ENCODE measurements at regions not wholly inside any gene's neighbourhood (a gene's known extent, or its start where the extent isn't known, plus 50 kb on each side); places are given as distances from the start of the nearest gene placed in this dataset.

GRCh38 chr20:39990692-39991091 lies 698.3 kb downstream of the MAFB start:
- no peaks in the 10 kb centered on the region for H3K36me3 ChIP-seq
- TF ChIP-seq CTCF (IDR thresholded peaks at IDR 0.05) = no peak
- no peaks in the 10 kb centered on the region for H3K4me1 ChIP-seq (ENCODE audit: control insufficient read depth in 1 of 2, insufficient read depth in 1 of 2, low read depth in 1 of 2, low read length in 1 of 2)
- no peaks in the 10 kb centered on the region for H3K27me3 ChIP-seq
- no peaks in the 10 kb centered on the region for H3K9me3 ChIP-seq
- no peak overlapping the region for H3K4me3 ChIP-seq (ENCODE audit: low read depth in 1 of 2, low read length in 1 of 2)
- no peak overlapping the region for H3K27ac ChIP-seq

- H3K4me1 ChIP-seq (ENCODE audit: control insufficient read depth in 1 of 2, insufficient read depth in 1 of 2, low read depth in 1 of 2, low read length in 1 of 2) = no peaks in the 10 kb centered on the region
- no peaks in the 10 kb centered on the region for H3K9me3 ChIP-seq
- H3K27me3 ChIP-seq = no peaks in the 10 kb centered on the region
- no peak for TF ChIP-seq CTCF (IDR thresholded peaks at IDR 0.05)
- H3K4me3 ChIP-seq (ENCODE audit: low read depth in 1 of 2, low read length in 1 of 2) = no peak overlapping the region
- no peak overlapping the region for H3K27ac ChIP-seq
- H3K36me3 ChIP-seq = no peaks in the 10 kb centered on the region
Observed at GRCh38 chr20:39988991-39989390, 700.0 kb downstream of the MAFB start.

GRCh38 chr20:39986173-39986904 lies 702.7 kb downstream of the MAFB start:
- no peak overlapping the region for H3K4me3 ChIP-seq (ENCODE audit: low read depth in 1 of 2, low read length in 1 of 2)
- no peaks in the 10 kb centered on the region for H3K4me1 ChIP-seq (ENCODE audit: control insufficient read depth in 1 of 2, insufficient read depth in 1 of 2, low read depth in 1 of 2, low read length in 1 of 2)
- no peaks in the 10 kb centered on the region for H3K27me3 ChIP-seq
- no peaks in the 10 kb centered on the region for H3K9me3 ChIP-seq
- no peak overlapping the region for H3K27ac ChIP-seq
- no peaks in the 10 kb centered on the region for H3K36me3 ChIP-seq
- no peak for TF ChIP-seq CTCF (IDR thresholded peaks at IDR 0.05)

- no peak for TF ChIP-seq CTCF (IDR thresholded peaks at IDR 0.05)
- Histone ChIP-seq H3K27ac (no peak overlapping the region), H3K4me1 (ENCODE audit: control insufficient read depth in 1 of 2, insufficient read depth in 1 of 2, low read depth in 1 of 2, low read length in 1 of 2) (no peaks in the 10 kb centered on the region)
Observed at GRCh38 chr20:39985271-39985827, 703.7 kb downstream of the MAFB start.

GRCh38 chr20:39983655-39984054 lies 705.4 kb downstream of the MAFB start:
- H3K4me1 ChIP-seq (ENCODE audit: control insufficient read depth in 1 of 2, insufficient read depth in 1 of 2, low read depth in 1 of 2, low read length in 1 of 2) = no peaks in the 10 kb centered on the region
- H3K36me3 ChIP-seq = no peaks in the 10 kb centered on the region
- H3K27ac ChIP-seq = no peak overlapping the region
- H3K9me3 ChIP-seq = no peaks in the 10 kb centered on the region
- no peaks in the 10 kb centered on the region for H3K27me3 ChIP-seq
- no peak overlapping the region for H3K4me3 ChIP-seq (ENCODE audit: low read depth in 1 of 2, low read length in 1 of 2)
- no peak for TF ChIP-seq CTCF (IDR thresholded peaks at IDR 0.05)

More at GRCh38 chr20:39985271-39985827, 703.7 kb downstream of the MAFB start:
- Histone ChIP-seq H3K9me3 (no peaks in the 10 kb centered on the region), H3K4me3 (ENCODE audit: low read depth in 1 of 2, low read length in 1 of 2) (no peak overlapping the region), H3K27me3 (no peaks in the 10 kb centered on the region), H3K36me3 (no peaks in the 10 kb centered on the region)

All from neutrophil (primary cell).